Astrocyte of the spinal cord (primary cell): ENCODE measurements at regions not wholly inside any gene's neighbourhood (a gene's known extent, or its start where the extent isn't known, plus 50 kb on each side); places are given as distances from the start of the nearest gene placed in this dataset.

Experiments
- DNase-seq: peaks from one replicate; pipeline ENCODE4 v3.0.0; 2011; ENCODE audit warnings: low read depth, low spot score
- H3K4me3 ChIP-seq: 2 replicates; pipeline ENCODE4 v1.5.1; 2011; ENCODE audit warnings: low read depth, mild to moderate bottlenecking, low read length, moderate library complexity
- in situ Hi-C: cut with HindIII; loops from 2 replicates; pipeline ENCODE4 v1.10.0; 2017; ENCODE audit warnings: low sequenced_read_pairs
- TF ChIP-seq, protein P1 (sequence below): IDR thresholded peaks from 2 replicates; pipeline ENCODE4 v1.5.1; 2012; ENCODE audit warnings: low read depth, mild to moderate bottlenecking, low read length, inconsistent platforms

DNA sequence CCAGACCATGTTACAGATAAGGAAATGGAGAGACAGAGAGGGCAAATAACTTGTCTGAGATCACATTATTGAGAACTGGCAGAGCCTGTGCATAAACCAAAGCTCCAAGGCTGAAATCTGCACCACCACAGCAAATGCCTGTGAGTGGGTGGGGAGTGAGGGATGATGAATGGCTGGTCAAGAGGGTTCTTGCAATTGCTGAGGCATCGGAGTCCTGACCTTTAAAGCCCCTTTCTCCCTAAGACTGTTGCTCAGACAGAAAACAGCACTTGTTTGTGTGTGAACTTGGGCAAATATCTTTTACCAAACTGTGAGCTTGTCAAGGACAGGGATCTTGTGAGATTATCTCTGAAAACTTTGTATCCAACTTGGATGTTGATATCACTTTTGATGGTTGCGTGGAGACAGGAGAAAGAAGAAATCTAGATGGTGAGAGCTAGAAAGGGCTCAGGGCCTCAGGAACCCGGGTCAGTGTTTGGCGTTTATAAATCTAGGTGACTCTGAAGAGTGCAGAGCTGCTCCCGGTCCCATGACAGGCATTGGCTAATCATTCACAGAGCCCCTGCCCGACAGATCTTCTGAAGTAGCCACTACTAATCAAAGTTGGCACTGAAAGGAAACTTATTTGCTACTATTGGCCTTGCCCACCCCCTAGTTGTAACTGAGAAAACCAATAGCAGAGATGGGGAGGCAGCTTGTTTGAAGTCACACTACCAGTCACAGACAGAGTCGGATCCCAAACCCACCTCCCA lies 122.3 kb downstream of the FOXD2 start:
- in situ Hi-C loops: no loop called here
- no peak for DNase-seq
- TF ChIP-seq, protein P1, sequence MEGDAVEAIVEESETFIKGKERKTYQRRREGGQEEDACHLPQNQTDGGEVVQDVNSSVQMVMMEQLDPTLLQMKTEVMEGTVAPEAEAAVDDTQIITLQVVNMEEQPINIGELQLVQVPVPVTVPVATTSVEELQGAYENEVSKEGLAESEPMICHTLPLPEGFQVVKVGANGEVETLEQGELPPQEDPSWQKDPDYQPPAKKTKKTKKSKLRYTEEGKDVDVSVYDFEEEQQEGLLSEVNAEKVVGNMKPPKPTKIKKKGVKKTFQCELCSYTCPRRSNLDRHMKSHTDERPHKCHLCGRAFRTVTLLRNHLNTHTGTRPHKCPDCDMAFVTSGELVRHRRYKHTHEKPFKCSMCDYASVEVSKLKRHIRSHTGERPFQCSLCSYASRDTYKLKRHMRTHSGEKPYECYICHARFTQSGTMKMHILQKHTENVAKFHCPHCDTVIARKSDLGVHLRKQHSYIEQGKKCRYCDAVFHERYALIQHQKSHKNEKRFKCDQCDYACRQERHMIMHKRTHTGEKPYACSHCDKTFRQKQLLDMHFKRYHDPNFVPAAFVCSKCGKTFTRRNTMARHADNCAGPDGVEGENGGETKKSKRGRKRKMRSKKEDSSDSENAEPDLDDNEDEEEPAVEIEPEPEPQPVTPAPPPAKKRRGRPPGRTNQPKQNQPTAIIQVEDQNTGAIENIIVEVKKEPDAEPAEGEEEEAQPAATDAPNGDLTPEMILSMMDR: no peak
- no peak overlapping the region for H3K4me3 ChIP-seq

DNA sequence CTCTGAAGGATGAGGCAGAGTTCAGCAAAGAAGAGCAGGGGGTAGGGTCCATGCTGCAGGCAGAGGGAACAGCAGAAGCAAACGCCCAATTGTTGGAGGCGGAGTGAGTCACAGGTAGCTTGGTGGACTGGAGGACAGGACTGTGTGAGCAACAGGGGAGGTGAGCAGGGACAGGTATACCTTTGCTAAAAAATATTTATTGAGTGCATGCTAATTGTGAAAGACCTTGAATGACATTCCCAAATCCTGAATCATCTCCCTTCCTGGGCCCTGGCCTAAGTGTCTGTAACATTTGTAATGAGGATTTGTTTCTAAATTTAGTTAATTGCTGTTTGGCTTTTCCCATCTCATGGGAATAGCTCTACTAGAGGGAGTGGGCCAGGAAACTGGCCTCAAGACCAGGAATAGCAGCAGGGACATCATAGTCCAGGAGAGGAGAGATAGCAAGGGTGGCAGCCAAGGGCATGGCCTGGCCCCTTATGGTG lies 123.7 kb downstream of the FOXD2 start:
- TF ChIP-seq, protein P1: no peak
- in situ Hi-C loops: no loop called here
- no peak for DNase-seq
- H3K4me3 ChIP-seq: no peak overlapping the region

DNA sequence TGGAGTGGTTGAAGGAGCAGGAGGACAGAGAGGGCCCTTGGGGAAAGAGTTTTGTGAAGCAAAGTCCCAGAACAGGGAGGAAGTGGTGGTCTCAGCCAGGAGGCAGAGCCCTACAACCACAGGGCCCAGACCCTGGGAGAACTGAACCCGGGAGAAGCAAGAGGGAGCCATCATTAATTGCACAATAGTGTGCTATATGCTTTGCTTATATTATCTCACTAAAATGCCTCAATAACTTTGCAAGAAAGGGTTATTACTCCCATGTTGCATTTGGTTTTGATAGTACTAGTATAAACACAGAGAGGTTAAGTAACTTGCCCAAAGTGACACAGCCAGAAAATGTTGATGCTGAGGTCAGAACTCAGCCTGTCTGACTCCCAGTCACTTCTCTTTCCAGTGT lies 124.3 kb downstream of the FOXD2 start:
- in situ Hi-C loops: no loop called here
- DNase-seq: no peak
- TF ChIP-seq, protein P1: no peak
- no peak overlapping the region for H3K4me3 ChIP-seq

DNA sequence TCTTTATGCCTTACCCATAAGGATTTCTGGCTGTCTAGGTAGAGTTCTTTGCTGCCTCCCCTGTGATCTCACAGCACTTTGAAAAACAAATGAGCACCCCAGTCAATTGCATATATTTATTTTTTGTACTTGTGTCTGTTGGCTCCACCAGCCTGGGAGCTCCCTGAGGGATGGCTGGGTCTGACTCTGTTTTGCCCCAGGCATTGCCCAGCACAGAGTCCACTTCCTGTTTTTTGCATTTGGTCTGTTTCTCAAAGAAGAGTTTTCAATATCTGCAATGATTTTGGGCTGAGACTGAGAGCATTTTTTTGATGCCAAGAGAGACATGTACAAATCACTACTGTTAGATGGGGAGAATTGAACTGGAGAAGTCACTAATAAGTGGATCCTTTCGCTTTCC lies 125.0 kb downstream of the FOXD2 start:
- no peak for DNase-seq
- H3K4me3 ChIP-seq: no peak overlapping the region
- TF ChIP-seq, protein P1: no peak
- in situ Hi-C loops: no loop called here

DNA sequence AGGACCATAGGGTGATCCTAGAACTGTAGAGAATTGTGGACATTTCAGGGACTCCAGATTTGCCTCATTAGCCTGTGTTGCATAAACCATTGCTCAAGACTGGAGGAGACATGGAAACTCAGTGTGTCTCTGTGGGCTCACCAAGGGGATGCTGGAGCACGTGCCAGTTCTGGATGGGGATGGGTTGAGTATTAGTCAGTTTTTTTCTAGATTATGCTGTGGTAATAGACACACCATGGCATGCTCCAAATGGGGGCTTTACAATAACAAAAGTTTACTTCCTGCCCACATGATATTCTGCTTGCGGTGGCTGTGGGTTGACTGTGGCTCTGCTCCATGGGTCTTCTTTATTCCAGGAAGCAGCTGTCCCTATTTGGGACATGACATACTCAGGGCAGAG lies 125.4 kb downstream of the FOXD2 start:
- H3K4me3 ChIP-seq: no peak overlapping the region
- in situ Hi-C loops: no loop called here
- TF ChIP-seq, protein P1: no peak
- no peak for DNase-seq

DNA sequence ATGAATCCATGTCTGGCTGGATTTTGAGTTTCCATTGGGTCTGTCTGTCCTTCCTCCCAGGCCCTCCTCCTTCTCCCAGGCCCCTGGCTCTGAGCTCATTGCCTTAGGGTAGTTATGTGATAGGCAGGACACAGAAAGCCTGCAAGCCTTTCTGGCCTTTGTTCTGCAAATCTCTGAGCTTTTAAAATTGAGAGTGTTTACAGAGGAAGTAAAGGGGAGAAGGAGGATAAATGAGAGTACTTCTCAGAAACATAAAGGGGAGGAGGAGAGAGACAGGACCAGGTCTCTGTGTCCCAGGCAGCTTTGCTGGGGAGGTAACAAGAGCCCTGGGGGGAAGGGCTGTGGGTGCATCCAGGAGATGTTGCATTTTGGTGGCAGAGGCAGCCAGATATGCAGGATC lies 126.7 kb downstream of the FOXD2 start:
- no peak for DNase-seq
- in situ Hi-C loops: no loop called here
- TF ChIP-seq, protein P1: no peak
- no peak overlapping the region for H3K4me3 ChIP-seq
